GM21576 (cell line): ENCODE measurements at regions not wholly inside any gene's neighbourhood (a gene's known extent, or its start where the extent isn't known, plus 50 kb on each side); places are given as distances from the start of the nearest gene placed in this dataset.

Source experiments
- ATAC-seq: cut with Tn5 transposase; IDR thresholded peaks from one replicate; pipeline ENCODE4 v1.9.1; 2021; ENCODE audit warnings: mild to moderate bottlenecking, moderate library complexity; ENCODE audit not compliant: unreplicated experiment

GRCh38 chr7:121810831-121811672 is 61.9 kb upstream of the PTPRZ1 start:
- ATAC-seq = no peak

GRCh38 chr7:121807078-121807477 is 65.9 kb upstream of the PTPRZ1 start:
- ATAC-seq = no peak

GRCh38 chr7:121803039-121803438 is 69.9 kb upstream of the PTPRZ1 start:
- no peak for ATAC-seq

- no peak for ATAC-seq
Measured at GRCh38 chr7:121800916-121801675, 71.9 kb upstream of the PTPRZ1 start.

- ATAC-seq = no peak
Measured at GRCh38 chr7:121798896-121799295, 74.1 kb upstream of the PTPRZ1 start.

GRCh38 chr7:121798453-121798840 is 74.5 kb upstream of the PTPRZ1 start:
- ATAC-seq = no peak

GRCh38 chr7:121797657-121798452 is 75.1 kb upstream of the PTPRZ1 start:
- ATAC-seq = no peak

GRCh38 chr7:121796936-121797656 is 75.9 kb upstream of the PTPRZ1 start:
- no peak for ATAC-seq

- no peak for ATAC-seq
Measured at GRCh38 chr7:121796381-121796780, 76.6 kb upstream of the PTPRZ1 start.

- ATAC-seq = no peak
Measured at GRCh38 chr7:121795736-121796135, 77.2 kb upstream of the PTPRZ1 start.

GRCh38 chr7:121793716-121794115 is 79.2 kb upstream of the PTPRZ1 start:
- ATAC-seq = no peak

- ATAC-seq = no peak
Measured at GRCh38 chr7:121777672-121778071, 95.3 kb upstream of the PTPRZ1 start.

GRCh38 chr7:121774563-121774962 is 98.4 kb upstream of the PTPRZ1 start:
- ATAC-seq = peak; percentile 67

- no peak for ATAC-seq
Measured at GRCh38 chr7:121766676-121767075, 106.3 kb upstream of the PTPRZ1 start.

GRCh38 chr7:121761399-121761798 is 111.6 kb upstream of the PTPRZ1 start:
- no peak for ATAC-seq

- no peak for ATAC-seq
Measured at GRCh38 chr7:121755818-121756552, 117.0 kb upstream of the PTPRZ1 start.

GRCh38 chr7:121755286-121755685 is 117.7 kb upstream of the PTPRZ1 start:
- ATAC-seq = no peak

- no peak for ATAC-seq
Measured at GRCh38 chr7:121753944-121754343, 119.0 kb upstream of the PTPRZ1 start.

GRCh38 chr7:121752706-121753105 is 120.3 kb upstream of the PTPRZ1 start:
- no peak for ATAC-seq

GRCh38 chr7:121748546-121748945 is 124.4 kb upstream of the PTPRZ1 start:
- no peak for ATAC-seq
